ENCODE measurements at regions not wholly inside any gene's neighbourhood (a gene's known extent, or its start where the extent isn't known, plus 50 kb on each side); places are given as distances from the start of the nearest gene placed in this dataset.

- DNase-seq (ENCODE audit: insufficient read length, low spot score) (no peak), FAIRE-seq (no peak)
- TF ChIP-seq CTCF (IDR thresholded peaks at IDR 0.05; ENCODE audit: insufficient read depth, missing control alignments) = peak; percentile 31
These were observed 346.7 kb downstream of the RAD51AP2 start for GRCh38 chr2:17171446-17172049.

DNA sequence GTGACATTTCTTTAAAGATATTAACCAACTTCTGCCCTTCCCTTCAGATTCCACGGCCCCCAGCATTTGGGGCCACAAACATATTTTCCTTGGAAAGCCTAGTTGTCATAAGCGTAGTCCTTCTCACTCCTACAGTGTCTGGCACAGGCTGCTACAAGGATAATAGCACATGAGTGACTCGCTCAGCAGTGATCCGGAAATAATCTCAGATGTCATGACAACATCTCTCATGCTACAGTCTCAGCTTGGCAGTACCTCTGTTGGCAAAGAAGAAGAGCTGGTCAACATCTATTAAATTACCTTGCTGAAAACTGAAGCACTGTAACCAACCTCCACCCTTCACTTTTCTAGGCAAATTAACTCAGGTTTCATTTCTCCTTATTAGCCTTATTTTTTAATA, 351.7 kb downstream of the RAD51AP2 start:
- FAIRE-seq = no peak
- DNase-seq (ENCODE audit: insufficient read length, low spot score) = no peak
- TF ChIP-seq CTCF (IDR thresholded peaks at IDR 0.05; ENCODE audit: insufficient read depth, missing control alignments) = no peak

DNA sequence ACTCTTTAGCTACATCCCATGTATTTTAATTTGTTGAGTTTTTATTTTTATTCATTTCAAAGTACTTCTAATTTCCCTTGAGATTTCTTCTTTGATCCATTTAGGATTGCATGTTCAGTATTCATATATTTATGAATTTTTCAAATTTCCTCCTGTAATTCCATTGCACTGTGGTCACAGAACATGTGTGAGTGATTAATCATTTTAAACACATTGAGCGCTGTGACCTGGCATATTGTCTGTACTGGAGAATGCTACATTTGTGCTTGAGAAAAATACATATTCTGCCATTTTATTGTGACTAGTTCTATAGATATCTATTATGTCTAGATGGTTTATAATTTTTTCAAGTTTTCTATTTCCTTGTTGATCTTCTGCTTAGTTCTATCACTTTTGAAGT, 353.7 kb downstream of the RAD51AP2 start:
- FAIRE-seq (no peak), DNase-seq (ENCODE audit: insufficient read length, low spot score) (no peak)
- no peak for TF ChIP-seq CTCF (IDR thresholded peaks at IDR 0.05; ENCODE audit: insufficient read depth, missing control alignments)

- no peak for DNase-seq (ENCODE audit: insufficient read length, low spot score)
- no peak for FAIRE-seq
- no peak for TF ChIP-seq CTCF (IDR thresholded peaks at IDR 0.05; ENCODE audit: insufficient read depth, missing control alignments)
These were observed 354.6 kb downstream of the RAD51AP2 start for GRCh38 chr2:17163638-17164037.

- FAIRE-seq (no peak), DNase-seq (ENCODE audit: insufficient read length, low spot score) (no peak)
- no peak for TF ChIP-seq CTCF (IDR thresholded peaks at IDR 0.05; ENCODE audit: insufficient read depth, missing control alignments)
These were observed 355.5 kb downstream of the RAD51AP2 start for GRCh38 chr2:17162713-17163112.

GRCh38 chr2:17160594-17160993, 357.6 kb downstream of the RAD51AP2 start:
- DNase-seq (ENCODE audit: insufficient read length, low spot score) (no peak), FAIRE-seq (no peak)
- no peak for TF ChIP-seq CTCF (IDR thresholded peaks at IDR 0.05; ENCODE audit: insufficient read depth, missing control alignments)

DNA sequence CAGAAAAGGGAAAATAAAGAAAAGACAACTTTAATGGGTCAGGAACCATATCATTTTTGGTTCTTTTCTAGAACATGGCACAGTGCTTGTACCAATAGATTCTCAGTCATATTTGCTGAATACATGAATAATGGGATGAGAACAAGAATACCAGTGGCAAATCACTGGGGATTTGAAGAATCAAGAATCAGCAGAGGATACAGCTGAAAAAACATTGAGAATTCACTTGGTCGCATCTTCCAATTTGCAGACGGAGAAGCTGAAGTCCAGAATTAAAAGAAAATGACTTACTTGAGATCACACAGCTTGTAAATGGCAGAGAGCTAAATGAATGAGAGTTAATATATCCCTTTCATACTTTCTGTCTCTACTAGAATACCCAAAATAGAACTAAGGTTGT, 362.2 kb downstream of the RAD51AP2 start:
- no peak for DNase-seq (ENCODE audit: insufficient read length, low spot score)
- FAIRE-seq = no peak
- TF ChIP-seq CTCF (IDR thresholded peaks at IDR 0.05; ENCODE audit: insufficient read depth, missing control alignments) = no peak
